NCI-H446 treated with DMSO at 0.1 percent for 48 hours (cell line): ENCODE measurements at regions not wholly inside any gene's neighbourhood (a gene's known extent, or its start where the extent isn't known, plus 50 kb on each side); places are given as distances from the start of the nearest gene placed in this dataset.

Experiments
- DNase-seq: peaks from one replicate; lab custom pipeline; 2025; lab: John Stamatoyannopoulos, UW

DNA sequence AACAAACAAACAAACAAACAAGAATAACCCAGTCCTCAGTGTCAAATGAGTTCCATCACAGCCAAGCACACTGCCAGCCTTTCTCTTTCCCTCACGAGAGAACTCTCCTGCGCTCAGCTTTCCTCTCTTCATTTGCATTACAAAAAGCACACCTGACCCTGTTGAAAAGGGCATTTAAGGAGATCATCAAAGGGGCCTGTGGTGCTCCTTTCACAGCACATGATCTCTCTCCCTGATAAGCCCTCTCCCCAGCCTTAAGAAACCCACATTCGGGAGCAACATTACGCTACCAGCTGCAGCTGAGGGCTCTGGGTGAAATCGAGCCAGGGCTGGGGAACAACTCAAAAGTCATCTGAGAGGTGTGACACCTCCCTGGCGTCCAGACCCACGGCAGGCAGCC is 165.6 kb upstream of the TMCC3 start:
- DNase-seq = no peak

DNA sequence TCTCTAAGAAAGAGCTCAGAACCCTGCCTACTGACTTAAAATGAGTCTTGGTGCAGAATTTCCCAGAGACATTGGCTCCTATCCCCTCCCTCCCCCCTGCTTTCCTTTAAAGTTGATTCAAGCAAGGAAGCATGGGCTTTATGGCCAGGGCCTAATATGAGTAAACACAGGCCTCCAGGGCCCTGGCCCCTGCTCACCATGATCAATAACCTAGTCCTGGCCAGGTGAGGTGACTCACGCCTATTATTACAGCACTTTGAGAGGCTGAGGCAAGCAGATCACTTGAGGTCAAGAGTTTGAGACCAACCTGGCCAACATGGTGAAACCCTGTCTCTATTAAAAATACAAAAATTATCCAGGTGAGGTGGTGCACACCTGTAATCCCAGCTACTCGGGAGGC is 165.1 kb upstream of the TMCC3 start:
- no peak for DNase-seq

DNA sequence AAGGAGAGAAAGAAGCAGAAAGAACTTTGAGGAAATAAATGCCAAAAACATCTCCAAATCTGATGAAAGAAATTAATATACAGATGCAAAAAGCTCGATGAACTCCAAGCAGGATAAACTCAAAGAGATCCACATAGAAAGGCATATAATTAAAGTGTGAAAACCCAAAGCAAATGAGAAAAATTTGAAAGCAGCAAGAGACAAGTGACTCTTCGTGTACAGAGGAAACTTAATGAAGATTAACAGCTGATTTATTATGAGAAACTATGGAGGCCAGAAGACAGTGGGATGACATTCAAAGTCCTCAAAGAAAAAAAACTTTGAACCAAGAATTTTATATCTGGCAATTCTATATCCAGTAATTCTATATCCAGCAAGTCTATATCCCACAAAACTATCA is 163.0 kb upstream of the TMCC3 start:
- no peak for DNase-seq

DNA sequence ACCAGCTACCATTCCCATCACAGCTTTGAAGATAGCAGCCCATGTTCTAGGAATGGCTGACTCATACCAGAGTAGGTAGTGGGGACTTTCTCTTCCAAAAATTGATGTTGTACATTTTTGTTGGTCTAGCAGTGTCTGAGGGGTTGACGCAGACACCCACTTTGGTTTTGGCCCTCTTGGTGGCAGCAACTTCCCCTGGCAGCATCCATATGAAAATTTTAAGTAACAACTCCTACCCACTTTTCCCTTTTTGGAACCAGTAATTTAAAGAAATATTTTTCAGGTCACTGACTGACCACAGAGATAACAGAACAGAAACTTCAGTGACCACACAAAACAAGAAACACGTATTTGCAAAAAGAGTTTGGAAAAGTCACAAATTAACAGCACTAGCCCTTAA is 162.0 kb upstream of the TMCC3 start:
- no peak for DNase-seq

DNA sequence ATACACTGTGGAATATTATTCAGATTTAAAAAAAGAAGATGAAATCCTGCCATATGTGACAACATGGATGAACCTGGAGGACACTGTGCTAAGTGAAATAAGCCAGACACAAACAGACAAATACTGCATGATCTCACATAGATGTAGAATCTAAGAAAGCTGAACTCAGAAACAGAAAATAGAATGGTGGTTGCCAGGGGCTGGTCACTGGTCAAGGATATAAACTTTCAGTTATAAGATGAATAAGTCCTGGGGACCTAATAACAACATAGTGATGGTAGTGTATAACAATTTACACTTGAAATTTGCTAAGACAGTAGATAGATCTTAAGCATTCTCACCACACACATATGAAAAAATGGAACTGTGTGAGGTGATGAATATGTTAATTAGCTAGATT is 161.3 kb upstream of the TMCC3 start:
- no peak for DNase-seq

DNA sequence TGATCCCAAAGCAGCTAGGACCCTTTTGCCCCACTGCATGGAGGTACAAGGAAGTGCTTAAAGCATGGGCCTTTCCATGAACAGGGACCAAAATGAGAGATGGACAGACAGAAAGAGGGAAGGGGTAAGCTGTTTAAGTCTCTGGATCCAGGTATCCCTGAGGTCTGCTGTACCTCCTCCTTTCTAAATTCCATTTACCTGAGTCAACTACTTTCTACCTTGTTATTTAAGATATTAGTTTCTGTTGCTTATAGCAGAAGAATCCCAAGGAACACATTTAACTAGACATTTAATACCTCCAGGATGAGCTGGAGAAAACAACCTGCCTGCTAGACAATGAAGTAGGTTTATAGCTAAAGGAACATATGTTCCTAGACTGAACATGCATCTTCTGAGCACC is 157.6 kb upstream of the TMCC3 start:
- no peak for DNase-seq

DNA sequence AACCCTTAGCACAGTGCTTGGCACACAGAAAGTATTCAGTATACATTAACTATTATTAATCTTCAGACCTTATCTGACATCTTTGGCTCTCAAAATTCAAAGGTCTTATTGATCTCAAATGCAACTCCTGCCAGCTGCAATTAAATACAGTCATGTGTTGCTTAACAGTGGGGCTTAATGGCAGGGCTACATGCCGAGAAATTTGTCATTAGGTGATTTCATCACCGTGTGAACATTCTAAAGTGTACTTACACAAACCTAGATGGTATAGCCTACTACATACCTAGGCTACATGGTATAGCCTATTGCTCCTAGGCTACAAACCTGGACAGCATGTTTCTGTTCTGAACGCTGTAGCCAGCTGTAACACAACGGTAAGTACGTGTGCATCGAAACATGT is 156.3 kb upstream of the TMCC3 start:
- no peak for DNase-seq

DNA sequence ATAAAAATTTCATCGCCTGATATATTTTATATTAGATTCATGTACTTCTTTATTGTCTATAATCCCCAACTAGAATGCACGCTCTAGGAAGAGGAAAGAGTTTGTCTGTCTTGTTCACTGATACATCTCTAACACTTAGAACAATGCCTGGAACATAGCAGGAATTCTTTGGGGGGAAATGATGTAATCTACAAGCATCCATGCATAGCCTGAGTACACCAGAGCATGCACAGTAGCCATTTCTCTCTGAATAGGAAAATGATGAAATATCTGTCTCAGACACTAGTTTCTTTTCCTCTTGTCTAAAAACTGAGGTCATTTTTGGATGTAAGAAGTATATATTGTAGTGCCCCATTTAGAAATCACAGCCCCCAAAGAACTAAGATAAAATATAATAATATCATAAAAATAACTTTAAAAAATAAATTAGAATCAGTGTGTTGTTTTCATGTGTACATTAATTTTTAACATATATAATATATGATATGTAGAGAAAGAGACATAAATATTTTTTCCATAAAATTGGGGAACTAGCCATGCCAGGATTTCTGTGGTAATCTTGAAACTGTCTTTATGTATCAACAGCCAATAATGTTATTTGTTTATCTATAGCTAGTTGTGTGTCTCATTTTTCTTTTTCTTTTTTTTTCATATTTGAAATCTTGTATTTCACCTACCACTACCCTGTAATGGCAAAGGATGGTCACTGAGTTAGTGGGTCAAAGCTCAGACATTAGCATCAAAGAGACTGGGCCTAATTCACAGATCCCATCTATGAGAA is 155.6 kb upstream of the TMCC3 start:
- DNase-seq = no peak

DNA sequence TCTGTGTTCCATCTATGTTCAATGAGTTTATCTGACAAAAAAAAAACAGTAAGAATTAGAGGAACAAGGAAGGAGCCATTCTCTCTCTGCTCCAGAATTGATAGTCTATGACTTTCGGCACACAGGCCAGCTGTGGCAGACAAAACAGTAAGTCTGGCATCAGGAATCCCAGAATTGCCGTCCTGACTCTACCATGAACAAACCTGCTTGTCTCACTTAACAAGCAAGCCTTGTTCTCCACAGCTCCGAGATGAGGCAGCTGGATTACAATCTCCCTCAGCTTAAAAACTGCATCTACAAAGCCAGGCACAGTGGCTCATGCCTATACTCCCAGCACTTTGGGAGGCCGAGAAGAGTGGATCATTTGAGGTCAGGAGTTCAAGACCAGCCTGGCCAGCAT is 153.6 kb upstream of the TMCC3 start:
- DNase-seq = no peak

DNA sequence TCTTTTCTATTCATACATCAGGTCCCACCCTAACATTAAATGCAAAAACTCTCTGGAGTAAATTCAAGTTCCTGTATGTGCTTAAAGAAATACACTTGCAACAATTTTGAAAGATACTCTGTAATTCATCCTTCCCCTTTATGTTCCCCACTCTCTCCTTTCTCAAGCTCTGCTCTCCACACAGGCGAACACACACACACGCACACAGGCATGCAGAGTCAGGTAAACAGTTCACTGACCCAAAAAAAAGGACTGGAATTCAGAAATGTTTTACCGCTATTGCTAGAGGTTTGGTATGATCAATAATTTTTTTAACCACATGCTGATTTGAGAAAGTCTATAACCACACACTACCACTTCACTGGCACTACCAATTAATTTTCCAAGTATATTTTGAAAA is 152.4 kb upstream of the TMCC3 start:
- no peak for DNase-seq

DNA sequence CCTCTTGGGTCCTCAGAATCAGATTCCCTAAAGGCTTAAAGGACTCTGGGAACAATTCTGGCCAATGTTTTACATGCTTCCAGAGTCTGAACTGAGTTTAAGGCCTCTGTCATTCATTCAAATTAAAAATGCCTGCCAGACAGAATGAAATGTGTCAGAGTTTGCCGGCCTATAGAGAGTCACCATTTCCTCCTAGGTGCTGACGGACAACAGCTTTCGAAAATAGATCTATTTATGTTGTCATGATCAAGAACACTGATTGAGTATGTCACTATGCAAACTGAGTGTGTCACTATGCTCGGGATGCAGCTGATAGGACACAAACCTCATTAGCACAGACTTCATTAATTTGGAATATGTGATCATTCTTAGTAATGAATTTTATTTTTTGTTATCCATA is 151.4 kb upstream of the TMCC3 start:
- no peak for DNase-seq

DNA sequence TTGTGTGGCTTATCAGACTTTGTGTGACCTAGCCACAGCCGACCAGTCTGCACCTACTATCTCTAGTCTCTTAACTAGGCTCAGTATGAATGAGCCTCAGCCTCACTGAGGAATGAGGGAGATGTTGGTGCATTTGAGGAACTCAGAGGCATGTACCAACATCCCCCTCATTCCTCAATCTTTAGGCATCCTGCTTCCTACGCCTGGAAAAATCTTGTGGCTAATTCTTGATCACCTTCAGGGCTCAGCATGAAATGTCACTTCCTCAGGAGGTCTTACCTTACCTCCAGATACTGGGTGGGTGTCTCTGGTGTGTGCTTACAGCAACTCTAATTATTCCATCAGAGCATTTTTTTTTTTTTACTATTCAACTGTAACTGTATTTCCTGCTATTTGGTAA is 148.8 kb upstream of the TMCC3 start:
- no peak for DNase-seq

DNA sequence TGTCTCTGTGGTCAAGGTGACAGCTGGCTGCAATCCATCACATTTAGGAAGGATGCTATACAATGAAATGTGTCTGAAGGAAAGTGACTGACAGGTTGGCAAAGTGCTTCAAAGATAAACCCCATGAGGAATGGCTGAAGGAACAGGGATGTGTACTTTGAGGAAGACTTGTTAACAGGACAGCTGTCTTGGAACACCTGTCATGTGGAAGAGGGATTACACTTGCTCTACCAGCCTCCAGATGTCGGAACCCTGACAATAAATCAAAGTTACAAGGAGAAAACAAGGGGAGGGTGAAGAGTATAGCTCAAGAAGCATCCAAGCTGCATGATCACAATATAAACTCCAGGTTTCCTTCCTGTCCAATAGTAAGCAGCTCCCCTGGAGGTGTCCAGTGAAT is 147.8 kb upstream of the TMCC3 start:
- no peak for DNase-seq

DNA sequence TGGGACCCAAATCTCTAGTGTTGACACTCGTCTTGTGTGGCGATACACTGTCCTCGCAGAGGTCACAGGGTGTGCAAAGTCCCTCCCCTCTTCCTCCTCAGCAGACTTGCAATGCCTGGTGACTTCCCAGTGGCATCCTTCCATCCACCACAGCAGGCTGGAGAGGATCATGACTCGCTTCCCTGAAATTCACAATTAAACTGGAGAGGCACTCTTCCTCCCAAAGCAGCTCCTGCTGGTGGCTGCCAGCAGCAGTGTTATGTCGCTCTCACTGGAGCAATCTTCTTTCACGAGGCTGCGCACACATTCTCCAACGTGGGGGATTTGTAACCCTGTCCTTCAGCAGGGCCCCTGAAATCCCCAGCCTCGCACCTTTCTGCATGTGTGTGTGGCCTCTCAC is 145.2 kb upstream of the TMCC3 start:
- DNase-seq = no peak

DNA sequence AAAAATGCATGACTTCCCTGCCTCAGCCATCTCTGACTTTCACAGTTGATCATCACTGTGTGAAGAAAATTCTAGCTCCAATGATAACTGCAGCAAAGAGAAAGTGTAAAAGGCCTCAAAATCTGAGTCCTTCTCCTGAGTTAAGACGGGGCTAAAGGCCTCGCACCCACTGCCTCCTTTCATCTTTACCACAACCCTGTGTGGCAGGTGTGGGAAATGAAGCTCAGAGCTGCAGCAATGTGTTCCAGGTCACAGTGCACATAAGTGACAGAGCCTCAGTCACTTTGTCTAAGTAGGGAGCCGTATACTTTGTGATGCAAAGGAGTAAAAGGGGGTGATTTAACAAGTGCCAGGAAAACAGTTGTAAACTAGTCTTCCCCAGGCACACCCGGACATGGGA is 144.7 kb upstream of the TMCC3 start:
- DNase-seq = no peak

DNA sequence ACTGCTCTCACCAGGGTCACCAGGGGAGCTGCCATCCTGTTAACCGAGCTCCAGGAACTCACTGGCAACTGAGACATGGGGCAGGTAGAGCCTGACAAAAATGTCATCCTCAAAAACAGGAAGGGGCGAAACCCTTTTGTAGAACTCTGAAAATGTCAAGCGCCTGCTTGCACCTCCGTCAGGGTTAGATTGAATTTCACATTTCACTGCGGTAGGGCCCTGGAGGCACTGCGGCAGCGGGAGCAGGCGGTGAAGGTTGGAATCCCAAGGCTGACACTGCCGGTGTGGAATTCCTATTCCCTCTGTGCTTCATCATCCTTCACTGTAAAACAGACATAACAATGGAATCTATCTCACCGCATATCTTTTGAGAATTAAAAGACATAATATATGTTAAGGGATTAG is 142.8 kb upstream of the TMCC3 start:
- no peak for DNase-seq

DNA sequence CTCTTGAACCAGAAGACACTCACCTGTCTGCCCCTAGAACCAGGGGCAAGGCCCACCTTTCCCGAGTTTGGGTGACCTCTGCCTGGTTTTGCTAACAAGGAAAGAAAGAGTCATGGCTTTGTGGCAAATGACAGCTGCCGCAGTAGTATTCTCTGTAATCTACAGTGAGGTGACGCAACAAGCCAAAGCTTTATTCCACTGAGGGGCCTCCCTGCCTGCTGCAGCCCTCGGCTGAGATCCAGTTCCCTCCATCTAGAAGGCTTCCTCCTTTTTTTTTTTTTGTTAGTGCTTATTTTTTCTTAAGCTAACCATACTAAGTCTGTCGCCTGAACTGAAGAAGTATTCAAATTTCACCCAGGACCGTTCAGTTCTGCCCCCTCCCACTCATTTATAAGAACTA is 142.3 kb upstream of the TMCC3 start:
- DNase-seq = no peak

DNA sequence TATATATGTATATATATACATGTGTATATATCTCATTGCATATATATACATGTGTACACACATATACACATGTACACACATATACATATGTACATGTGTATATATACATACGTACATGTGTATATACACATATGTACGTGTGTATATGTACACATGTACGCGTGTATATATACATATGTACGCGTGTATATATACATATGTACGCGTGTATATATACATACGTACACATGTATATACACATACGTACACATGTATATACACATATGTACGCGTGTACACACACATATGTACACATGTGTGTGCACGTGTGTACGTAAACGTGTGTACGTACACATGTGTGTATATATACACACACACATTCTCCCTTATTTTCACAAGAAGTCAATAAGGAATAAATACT is 141.6 kb upstream of the TMCC3 start:
- DNase-seq = no peak

DNA sequence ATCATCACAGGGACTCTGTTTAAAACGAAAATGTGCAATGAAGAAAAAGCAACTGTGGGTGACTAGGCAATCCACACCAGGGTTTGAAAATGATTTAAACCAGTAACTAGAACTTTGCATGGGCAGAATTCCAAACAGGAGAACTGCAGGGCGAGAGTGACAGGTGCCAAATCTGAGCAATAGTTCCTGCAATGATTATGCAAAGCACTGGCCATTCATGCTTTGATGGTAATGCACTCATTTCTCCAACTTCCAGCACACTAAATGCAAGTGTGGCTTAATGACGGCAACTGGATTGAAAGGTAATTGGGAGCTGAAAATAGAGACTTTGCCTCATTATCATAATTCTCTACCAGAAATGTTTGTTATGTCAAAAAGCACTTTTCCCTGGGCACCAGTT is 140.5 kb upstream of the TMCC3 start:
- DNase-seq = no peak

DNA sequence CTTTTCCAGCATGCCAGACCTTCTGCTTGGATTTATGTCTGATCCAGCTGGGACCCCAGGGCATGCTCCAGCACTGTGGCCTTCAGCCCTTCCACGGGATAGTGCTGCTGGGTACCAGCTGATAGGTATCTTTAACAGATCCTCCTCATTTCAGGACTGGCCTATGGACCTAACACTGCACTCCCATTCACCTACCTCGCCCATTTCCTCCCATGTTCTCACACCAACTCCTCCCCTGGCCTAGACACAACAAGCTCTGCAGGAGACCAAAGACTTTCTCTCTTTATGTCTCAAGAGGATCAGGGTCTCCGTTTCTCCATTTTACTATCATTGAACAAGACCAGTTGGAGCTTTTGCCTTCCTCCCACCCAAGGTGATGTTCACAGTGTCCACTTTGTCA is 140.0 kb upstream of the TMCC3 start:
- DNase-seq = no peak

DNA sequence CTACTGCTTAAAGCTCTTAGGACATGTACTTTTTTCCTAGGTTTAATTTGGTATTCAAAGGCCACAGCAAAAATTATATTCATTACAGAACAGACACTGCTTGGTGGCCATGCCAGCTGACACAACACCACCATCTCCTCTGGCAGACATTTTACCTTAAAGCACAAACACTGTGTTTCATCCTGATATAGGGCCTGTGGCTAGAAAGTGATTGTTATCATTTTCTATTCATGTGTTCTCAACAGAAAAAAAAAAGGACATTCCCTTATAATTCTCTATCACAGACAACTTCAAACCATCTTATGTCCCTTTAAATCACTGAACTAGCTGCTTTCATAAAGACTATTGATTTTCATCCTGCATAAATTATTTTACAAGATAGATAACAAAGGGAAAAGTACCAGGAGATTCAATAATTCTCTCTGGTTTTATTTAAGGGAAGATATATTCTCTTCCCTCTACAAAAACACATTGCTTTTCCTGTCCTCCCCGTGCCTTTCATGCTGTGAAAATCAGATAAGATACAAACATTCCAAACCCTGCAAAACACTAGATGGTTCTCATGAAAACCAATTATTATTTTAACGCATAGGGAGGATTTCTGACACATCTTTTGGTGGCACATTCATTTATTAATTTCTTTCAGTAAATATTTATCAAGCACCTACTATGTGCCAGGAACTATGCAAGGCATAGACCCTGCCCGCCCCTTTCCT is 139.3 kb upstream of the TMCC3 start:
- no peak for DNase-seq

DNA sequence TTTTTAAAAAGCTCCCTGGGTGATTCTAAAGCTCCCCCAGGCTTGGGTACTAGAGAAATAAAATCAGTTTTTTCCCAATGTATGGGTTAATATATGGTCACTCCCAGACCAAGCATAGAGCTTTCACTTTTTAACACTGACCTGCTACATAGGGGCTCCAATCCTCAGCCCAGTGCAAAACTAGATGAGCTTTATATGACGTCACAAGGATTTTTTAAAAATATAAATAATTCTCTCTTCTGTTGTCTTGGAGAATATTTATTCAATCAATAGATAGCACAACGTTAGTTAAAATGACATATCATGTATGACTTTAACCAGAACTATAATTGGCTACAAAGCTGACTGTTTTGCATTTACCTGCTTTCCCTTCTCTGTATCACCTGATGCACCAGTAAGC is 137.9 kb upstream of the TMCC3 start:
- DNase-seq = no peak

DNA sequence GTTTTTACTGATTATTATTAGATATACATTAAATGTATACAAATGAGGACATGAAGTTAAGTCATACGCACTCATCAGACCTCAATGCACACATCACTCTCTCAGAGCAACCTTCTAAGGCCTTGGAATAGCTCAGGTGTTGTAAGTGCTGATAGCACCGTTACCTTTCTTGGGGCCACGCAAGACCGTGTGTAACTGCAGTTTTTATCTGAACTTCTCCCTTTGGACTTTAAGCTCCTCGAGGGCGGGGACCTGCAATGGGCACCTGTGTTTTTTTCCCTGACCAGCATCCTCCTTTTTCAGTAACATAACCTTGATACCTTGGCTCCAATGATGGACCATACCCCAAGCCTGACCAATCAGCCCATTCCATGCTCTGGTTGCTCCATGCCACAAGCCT is 136.5 kb upstream of the TMCC3 start:
- no peak for DNase-seq

DNA sequence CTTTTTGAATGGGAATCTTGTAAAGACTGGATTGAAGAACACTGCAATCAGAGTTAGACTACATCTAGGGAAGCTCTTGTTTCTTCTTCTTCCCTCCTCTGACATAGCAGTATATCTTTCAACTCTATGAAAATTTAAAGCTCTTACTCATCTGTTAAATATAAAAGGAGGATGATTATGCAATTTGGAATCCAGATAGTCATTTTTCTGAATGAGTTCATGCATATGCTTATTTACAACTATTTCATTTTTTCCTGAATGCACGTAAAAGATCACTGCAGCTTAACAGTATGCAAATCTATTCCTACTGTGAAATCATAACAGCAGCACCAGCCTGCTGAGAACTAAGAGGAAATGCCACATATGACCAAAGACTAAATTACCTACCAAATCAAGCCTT is 133.5 kb upstream of the TMCC3 start:
- no peak for DNase-seq
